ENCODE measurements at regions not wholly inside any gene's neighbourhood (a gene's known extent, or its start where the extent isn't known, plus 50 kb on each side); places are given as distances from the start of the nearest gene placed in this dataset.

DNA sequence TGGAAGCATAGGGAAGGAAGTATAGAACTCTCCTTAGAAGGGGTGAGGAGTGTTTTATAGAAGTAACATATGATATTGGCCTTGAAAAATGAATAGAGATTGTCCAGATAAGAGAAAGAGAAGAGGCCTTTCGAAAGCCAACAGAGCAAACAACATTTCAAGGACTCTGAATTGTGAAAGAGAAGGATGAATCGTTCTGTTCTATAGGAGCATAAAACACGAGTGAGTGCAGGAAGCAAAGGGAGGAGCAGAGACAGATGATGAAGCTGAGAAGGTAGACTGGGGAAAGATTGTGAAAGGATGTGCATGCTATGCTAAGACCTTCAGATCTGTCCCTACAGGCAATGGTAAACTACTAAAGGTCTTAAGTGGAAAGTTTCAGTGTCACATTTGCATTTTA, 271.0 kb downstream of the TMEM161B start:
- TF ChIP-seq, protein P1, sequence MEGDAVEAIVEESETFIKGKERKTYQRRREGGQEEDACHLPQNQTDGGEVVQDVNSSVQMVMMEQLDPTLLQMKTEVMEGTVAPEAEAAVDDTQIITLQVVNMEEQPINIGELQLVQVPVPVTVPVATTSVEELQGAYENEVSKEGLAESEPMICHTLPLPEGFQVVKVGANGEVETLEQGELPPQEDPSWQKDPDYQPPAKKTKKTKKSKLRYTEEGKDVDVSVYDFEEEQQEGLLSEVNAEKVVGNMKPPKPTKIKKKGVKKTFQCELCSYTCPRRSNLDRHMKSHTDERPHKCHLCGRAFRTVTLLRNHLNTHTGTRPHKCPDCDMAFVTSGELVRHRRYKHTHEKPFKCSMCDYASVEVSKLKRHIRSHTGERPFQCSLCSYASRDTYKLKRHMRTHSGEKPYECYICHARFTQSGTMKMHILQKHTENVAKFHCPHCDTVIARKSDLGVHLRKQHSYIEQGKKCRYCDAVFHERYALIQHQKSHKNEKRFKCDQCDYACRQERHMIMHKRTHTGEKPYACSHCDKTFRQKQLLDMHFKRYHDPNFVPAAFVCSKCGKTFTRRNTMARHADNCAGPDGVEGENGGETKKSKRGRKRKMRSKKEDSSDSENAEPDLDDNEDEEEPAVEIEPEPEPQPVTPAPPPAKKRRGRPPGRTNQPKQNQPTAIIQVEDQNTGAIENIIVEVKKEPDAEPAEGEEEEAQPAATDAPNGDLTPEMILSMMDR (IDR thresholded peaks at IDR 0.05; ENCODE audit: low read depth, low read length): no peak
- TF ChIP-seq POLR2A (IDR thresholded peaks at IDR 0.05; ENCODE audit: extremely low read depth, insufficient read length): no peak
